Panc1 (cell line): ENCODE measurements at regions not wholly inside any gene's neighbourhood (a gene's known extent, or its start where the extent isn't known, plus 50 kb on each side); places are given as distances from the start of the nearest gene placed in this dataset.

ENCODE experiments used
- ATAC-seq: fragments of 200-7000 bp; cut with Tn5 transposase; 2 replicates; pipeline ENCODE4 v1.9.1; 2020; ENCODE audit warnings: mild to moderate bottlenecking, moderate library complexity
- BruUV-seq: library from RNA; stranded (reverse); fragments of 400-500 nt; replicated peaks from 2 replicates; lab custom pipeline; 2021; lab: Mats Ljungman, UMichigan
- CTCF ChIA-PET: fragments of 300-600 bp; sonication (Branson Sonifier 250); formaldehyde crosslinking; loops from one replicate; lab custom pipeline; 2022; ENCODE audit warnings: antibody characterized with exemption; lab: Charles Lee
- POLR2A ChIA-PET: fragments of 300-600 bp; sonication (Branson Sonifier 250); formaldehyde crosslinking; loops from one replicate; lab custom pipeline; 2022; ENCODE audit warnings: antibody characterized with exemption; lab: Charles Lee
- DNase-seq: peaks from one replicate; pipeline ENCODE4 v3.0.0-alpha.2; 2010; ENCODE audit warnings: low read depth, low spot score
- H3K27ac ChIP-seq: 2 replicates; pipeline ENCODE4 v1.5.1; 2011; ENCODE audit warnings: mild to moderate bottlenecking, low read length, inconsistent platforms
- H3K27me3 ChIP-seq: fragments of 200-500 bp; sonication (Bioruptor generic); 2 replicates; pipeline ENCODE4 v1.6.0; 2014; ENCODE audit warnings: low read length, inconsistent platforms; ENCODE audit not compliant: control insufficient read depth, insufficient read depth
- H3K36me3 ChIP-seq: fragments of 200-500 bp; sonication (Bioruptor generic); 2 replicates; pipeline ENCODE4 v1.5.1; 2014; ENCODE audit warnings: inconsistent platforms, mild to moderate bottlenecking, low read length, moderate library complexity; ENCODE audit not compliant: control insufficient read depth, insufficient read depth
- H3K4me1 ChIP-seq: 2 replicates; pipeline ENCODE4 v1.5.1; 2011; ENCODE audit warnings: inconsistent platforms, mild to moderate bottlenecking, low read length, moderate library complexity; ENCODE audit not compliant: control insufficient read depth, insufficient read depth
- H3K4me3 ChIP-seq, 2 experiments: 2 replicates each; pipeline ENCODE4 v1.5.1; 2011 to 2012; ENCODE audit warnings: low read depth in 2 of 2, low read length in 2 of 2, mild to moderate bottlenecking in 2 of 2, inconsistent platforms in 1 of 2, moderate library complexity in 1 of 2
- H3K9me3 ChIP-seq: fragments of 200-500 bp; sonication (Bioruptor generic); 2 replicates; pipeline ENCODE4 v1.5.1; 2014; ENCODE audit warnings: low read depth, mild to moderate bottlenecking, inconsistent platforms, low read length, moderate library complexity; ENCODE audit not compliant: control insufficient read depth, insufficient read depth
- POLR2AphosphoS5 ChIP-seq: IDR thresholded peaks from 2 replicates; pipeline ENCODE4 v1.6.1; 2012; ENCODE audit warnings: mild to moderate bottlenecking, low read depth, low read length, moderate library complexity
- SIN3A ChIP-seq: IDR thresholded peaks from 2 replicates; pipeline ENCODE4 v1.6.1; 2012; ENCODE audit warnings: low read depth, mild to moderate bottlenecking, low read length, moderate library complexity, borderline replicate concordance; ENCODE audit not compliant: insufficient read depth
- TCF7L2 ChIP-seq: IDR thresholded peaks from 2 replicates; pipeline ENCODE4 v1.6.1; 2011; ENCODE audit warnings: mild to moderate bottlenecking, low read depth, low read length, inconsistent platforms
- in situ Hi-C: cut with HindIII; loops from 2 replicates; pipeline ENCODE4 v1.10.0; 2016; ENCODE audit warnings: low sequenced_read_pairs, low pct_unique_long_range_greater_than_20kb
- intact Hi-C: fragments of 100-400 bp; cut with micrococcal nuclease; formaldehyde crosslinking; loops from one replicate; pipeline ENCODE4 v1.10.0; 2022; ENCODE audit not compliant: unreplicated experiment
- TF ChIP-seq, protein P1 (sequence below): fragments of 450-650 bp; IDR thresholded peaks from 2 replicates; pipeline ENCODE4 v1.5.1; 2017; ENCODE audit warnings: mild to moderate bottlenecking
- TF ChIP-seq, protein P2 (sequence below), 2 experiments: IDR thresholded peaks; 2 replicates each; pipeline ENCODE4 v1.6.1; 2011 to 2012; ENCODE audit warnings: low read depth in 2 of 2, control low read depth in 1 of 2, low read length in 1 of 2, mild to moderate bottlenecking in 1 of 2, moderate library complexity in 1 of 2; ENCODE audit not compliant: insufficient read depth in 1 of 2

DNA sequence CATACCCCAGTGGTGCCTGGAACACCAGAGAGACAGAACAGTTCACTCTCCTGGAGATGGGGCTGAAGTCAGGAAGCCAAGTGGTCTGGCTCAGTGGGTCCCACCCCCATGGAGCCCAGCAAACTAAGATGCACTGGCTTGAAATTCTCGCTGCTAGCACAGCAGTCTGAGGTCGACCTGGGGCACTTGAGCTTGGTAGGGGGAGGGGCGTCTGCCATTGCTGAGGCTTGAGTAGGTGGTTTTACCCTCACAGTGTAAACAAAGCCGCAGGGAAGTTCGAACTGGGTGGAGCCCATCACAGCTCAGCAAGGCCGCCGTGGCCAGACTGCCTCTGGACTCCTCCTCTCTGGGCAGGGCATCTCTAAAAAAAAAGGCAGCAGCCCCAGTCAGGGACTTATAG, 272.0 kb downstream of the KLF13 start:
- TF ChIP-seq, protein P1, sequence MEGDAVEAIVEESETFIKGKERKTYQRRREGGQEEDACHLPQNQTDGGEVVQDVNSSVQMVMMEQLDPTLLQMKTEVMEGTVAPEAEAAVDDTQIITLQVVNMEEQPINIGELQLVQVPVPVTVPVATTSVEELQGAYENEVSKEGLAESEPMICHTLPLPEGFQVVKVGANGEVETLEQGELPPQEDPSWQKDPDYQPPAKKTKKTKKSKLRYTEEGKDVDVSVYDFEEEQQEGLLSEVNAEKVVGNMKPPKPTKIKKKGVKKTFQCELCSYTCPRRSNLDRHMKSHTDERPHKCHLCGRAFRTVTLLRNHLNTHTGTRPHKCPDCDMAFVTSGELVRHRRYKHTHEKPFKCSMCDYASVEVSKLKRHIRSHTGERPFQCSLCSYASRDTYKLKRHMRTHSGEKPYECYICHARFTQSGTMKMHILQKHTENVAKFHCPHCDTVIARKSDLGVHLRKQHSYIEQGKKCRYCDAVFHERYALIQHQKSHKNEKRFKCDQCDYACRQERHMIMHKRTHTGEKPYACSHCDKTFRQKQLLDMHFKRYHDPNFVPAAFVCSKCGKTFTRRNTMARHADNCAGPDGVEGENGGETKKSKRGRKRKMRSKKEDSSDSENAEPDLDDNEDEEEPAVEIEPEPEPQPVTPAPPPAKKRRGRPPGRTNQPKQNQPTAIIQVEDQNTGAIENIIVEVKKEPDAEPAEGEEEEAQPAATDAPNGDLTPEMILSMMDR, result no peak
- TF ChIP-seq POLR2AphosphoS5, result no peak
- TF ChIP-seq, protein P2, sequence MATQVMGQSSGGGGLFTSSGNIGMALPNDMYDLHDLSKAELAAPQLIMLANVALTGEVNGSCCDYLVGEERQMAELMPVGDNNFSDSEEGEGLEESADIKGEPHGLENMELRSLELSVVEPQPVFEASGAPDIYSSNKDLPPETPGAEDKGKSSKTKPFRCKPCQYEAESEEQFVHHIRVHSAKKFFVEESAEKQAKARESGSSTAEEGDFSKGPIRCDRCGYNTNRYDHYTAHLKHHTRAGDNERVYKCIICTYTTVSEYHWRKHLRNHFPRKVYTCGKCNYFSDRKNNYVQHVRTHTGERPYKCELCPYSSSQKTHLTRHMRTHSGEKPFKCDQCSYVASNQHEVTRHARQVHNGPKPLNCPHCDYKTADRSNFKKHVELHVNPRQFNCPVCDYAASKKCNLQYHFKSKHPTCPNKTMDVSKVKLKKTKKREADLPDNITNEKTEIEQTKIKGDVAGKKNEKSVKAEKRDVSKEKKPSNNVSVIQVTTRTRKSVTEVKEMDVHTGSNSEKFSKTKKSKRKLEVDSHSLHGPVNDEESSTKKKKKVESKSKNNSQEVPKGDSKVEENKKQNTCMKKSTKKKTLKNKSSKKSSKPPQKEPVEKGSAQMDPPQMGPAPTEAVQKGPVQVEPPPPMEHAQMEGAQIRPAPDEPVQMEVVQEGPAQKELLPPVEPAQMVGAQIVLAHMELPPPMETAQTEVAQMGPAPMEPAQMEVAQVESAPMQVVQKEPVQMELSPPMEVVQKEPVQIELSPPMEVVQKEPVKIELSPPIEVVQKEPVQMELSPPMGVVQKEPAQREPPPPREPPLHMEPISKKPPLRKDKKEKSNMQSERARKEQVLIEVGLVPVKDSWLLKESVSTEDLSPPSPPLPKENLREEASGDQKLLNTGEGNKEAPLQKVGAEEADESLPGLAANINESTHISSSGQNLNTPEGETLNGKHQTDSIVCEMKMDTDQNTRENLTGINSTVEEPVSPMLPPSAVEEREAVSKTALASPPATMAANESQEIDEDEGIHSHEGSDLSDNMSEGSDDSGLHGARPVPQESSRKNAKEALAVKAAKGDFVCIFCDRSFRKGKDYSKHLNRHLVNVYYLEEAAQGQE (IDR thresholded peaks at IDR 0.05; ENCODE audit: insufficient read depth in 1 of 2, low read depth in 2 of 2, low read length in 1 of 2), result no peak
- no peak for TF ChIP-seq TCF7L2
- TF ChIP-seq SIN3A, result no peak
- ChIA-PET POLR2A (no interaction called here), CTCF (no interaction called here)
- intact Hi-C loops, result loop anchor here (10.0 kb wide), 1 partner anchor 74 kb away; no protein-coding TSS in a partner anchor
- Histone ChIP-seq H3K27ac (no peak overlapping the region), H3K4me1 (no peaks in the 10 kb centered on the region), H3K9me3 (no peaks in the 10 kb centered on the region), H3K4me3 (no peak overlapping the region), H3K36me3 (no peaks in the 10 kb centered on the region), H3K27me3 (no peaks in the 10 kb centered on the region)
- no TSS peak for BruUV-seq
- ATAC-seq (no peak), DNase-seq (no peak)
- in situ Hi-C loops, result no loop called here

DNA sequence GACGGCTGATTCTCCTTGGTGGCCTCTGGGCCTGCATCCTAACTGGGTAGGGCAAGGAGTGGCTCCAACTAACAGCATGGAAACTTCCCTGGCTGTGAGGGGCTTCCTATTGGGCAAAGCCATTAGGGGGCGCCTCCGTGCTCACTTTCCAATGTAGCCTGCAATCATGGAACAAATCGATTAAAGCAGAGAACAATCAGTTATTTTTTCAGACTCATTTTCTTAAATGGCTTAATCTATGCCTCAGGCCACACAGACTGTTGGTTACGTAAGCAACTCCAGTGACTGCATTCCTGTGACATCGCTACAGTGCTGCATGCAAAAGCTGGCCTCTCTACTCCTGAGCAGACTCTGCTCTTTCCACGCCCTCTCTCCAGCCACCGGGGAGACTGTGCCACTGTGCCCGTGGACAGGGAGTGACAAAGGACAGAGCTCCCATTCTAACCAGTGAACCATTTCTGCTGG, 278.9 kb downstream of the KLF13 start:
- DNase-seq (no peak), ATAC-seq (no peak)
- Histone ChIP-seq H3K4me3 (no peak overlapping the region), H3K9me3 (no peaks in the 10 kb centered on the region), H3K27ac (no peak overlapping the region), H3K27me3 (no peaks in the 10 kb centered on the region), H3K4me1 (no peaks in the 10 kb centered on the region), H3K36me3 (no peaks in the 10 kb centered on the region)
- CTCF ChIA-PET, result no interaction called here
- POLR2A ChIA-PET, result no interaction called here
- no TSS peak for BruUV-seq
- intact Hi-C loops (no loop called here), in situ Hi-C loops (no loop called here)
- TF ChIP-seq, protein P2 (IDR thresholded peaks at IDR 0.05; ENCODE audit: insufficient read depth in 1 of 2, low read depth in 2 of 2, low read length in 1 of 2), result no peak
- TF ChIP-seq, protein P1, result 0 out of 2 replicates have a peak, but pooled peaks have one; percentile 1
